Breast epithelium (tissue), 3 donors: ENCODE measurements at regions not wholly inside any gene's neighbourhood (a gene's known extent, or its start where the extent isn't known, plus 50 kb on each side); places are given as distances from the start of the nearest gene placed in this dataset.

Experiments
- POLR2A ChIP-seq: fragments of 450-650 bp; IDR thresholded peaks from one replicate; pipeline ENCODE4 v1.6.1; 2016; ENCODE audit warnings: antibody characterized with exemption, mild to moderate bottlenecking, moderate library complexity
- TF ChIP-seq, protein P1 (sequence below), 3 donors: fragments of 450-650 bp; IDR thresholded peaks; one replicate each; pipeline ENCODE4 v1.5.1; 2016 to 2017; ENCODE audit warnings: antibody characterized with exemption in 3 of 3, mild to moderate bottlenecking in 3 of 3, moderate library complexity in 3 of 3

GRCh38 chr22:34380532-34380931, 460.3 kb upstream of the LARGE1 start:
- TF ChIP-seq POLR2A = no peak
- TF ChIP-seq, protein P1, sequence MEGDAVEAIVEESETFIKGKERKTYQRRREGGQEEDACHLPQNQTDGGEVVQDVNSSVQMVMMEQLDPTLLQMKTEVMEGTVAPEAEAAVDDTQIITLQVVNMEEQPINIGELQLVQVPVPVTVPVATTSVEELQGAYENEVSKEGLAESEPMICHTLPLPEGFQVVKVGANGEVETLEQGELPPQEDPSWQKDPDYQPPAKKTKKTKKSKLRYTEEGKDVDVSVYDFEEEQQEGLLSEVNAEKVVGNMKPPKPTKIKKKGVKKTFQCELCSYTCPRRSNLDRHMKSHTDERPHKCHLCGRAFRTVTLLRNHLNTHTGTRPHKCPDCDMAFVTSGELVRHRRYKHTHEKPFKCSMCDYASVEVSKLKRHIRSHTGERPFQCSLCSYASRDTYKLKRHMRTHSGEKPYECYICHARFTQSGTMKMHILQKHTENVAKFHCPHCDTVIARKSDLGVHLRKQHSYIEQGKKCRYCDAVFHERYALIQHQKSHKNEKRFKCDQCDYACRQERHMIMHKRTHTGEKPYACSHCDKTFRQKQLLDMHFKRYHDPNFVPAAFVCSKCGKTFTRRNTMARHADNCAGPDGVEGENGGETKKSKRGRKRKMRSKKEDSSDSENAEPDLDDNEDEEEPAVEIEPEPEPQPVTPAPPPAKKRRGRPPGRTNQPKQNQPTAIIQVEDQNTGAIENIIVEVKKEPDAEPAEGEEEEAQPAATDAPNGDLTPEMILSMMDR (IDR thresholded peaks at IDR 0.05) = no peak
